Adipocyte (in vitro differentiated cells): ENCODE measurements at regions not wholly inside any gene's neighbourhood (a gene's known extent, or its start where the extent isn't known, plus 50 kb on each side); places are given as distances from the start of the nearest gene placed in this dataset.
A peak's percentile ranks its signal among the peaks of the same experiment; 100 is the strongest.
"Not testable (repeated sequence)": the region's sequence is repeated elsewhere in the genome, so short reads cannot be mapped to it uniquely, and the experiment has no call there.

ENCODE experiments used
- DNase-seq: peaks from one replicate; pipeline ENCODE4 v3.0.0-alpha.2; 2015; ENCODE audit warnings: low read depth
- H3K27me3 ChIP-seq: replicated peaks from 2 replicates; pipeline ENCODE4 v1.7.0; 2013; ENCODE audit warnings: mild to moderate bottlenecking, low read length, moderate library complexity; ENCODE audit not compliant: control insufficient read depth, insufficient read depth
- H3K36me3 ChIP-seq: 2 replicates; pipeline ENCODE4 v1.7.0; 2013; ENCODE audit warnings: low read length, mild to moderate bottlenecking, moderate library complexity; ENCODE audit not compliant: control insufficient read depth, insufficient read depth, severe bottlenecking
- H3K4me1 ChIP-seq: 2 replicates; pipeline ENCODE4 v1.7.0; 2013; ENCODE audit warnings: mild to moderate bottlenecking, low read length, moderate library complexity; ENCODE audit not compliant: control insufficient read depth, insufficient read depth
- H3K4me3 ChIP-seq: 2 replicates; pipeline ENCODE4 v1.7.0; 2013; ENCODE audit warnings: mild to moderate bottlenecking, low read length, moderate library complexity
- H3K9ac ChIP-seq: 2 replicates; pipeline ENCODE4 v1.7.0; 2013; ENCODE audit warnings: mild to moderate bottlenecking, low read length, moderate library complexity
- H3K9me3 ChIP-seq: 2 replicates; pipeline ENCODE4 v1.7.0; 2013; ENCODE audit warnings: mild to moderate bottlenecking, low read length, moderate library complexity; ENCODE audit not compliant: control insufficient read depth

GRCh38 chr7:55722874-55723620, 139.5 kb downstream of the SEPTIN14 start:
- H3K4me3 ChIP-seq, H3K27me3 ChIP-seq, H3K9me3 ChIP-seq, H3K36me3 ChIP-seq, H3K4me1 ChIP-seq, DNase-seq, H3K9ac ChIP-seq: not testable (repeated sequence)

DNA sequence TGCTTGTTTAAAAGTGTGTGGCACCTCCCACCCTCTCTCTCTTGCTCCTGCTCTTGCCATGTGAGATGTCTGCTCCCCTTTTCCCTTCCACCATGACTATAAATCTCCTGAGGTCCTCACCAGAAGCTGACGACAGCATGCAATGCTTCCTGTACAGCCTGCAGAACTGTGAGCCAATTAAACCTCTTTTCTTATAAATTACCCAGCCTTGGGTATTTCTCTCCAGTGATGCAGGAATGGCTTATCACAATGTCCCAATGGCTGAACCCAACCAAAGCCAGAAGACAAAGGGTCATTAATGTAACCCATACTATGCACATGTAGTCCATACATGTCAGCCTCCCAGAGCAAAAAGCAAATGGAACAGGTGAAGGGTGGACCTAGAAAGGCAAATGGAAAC, 141.5 kb downstream of the SEPTIN14 start:
- not testable (repeated sequence) for H3K36me3 ChIP-seq, H3K9ac ChIP-seq, DNase-seq, H3K4me1 ChIP-seq, H3K9me3 ChIP-seq, H3K4me3 ChIP-seq, H3K27me3 ChIP-seq

DNA sequence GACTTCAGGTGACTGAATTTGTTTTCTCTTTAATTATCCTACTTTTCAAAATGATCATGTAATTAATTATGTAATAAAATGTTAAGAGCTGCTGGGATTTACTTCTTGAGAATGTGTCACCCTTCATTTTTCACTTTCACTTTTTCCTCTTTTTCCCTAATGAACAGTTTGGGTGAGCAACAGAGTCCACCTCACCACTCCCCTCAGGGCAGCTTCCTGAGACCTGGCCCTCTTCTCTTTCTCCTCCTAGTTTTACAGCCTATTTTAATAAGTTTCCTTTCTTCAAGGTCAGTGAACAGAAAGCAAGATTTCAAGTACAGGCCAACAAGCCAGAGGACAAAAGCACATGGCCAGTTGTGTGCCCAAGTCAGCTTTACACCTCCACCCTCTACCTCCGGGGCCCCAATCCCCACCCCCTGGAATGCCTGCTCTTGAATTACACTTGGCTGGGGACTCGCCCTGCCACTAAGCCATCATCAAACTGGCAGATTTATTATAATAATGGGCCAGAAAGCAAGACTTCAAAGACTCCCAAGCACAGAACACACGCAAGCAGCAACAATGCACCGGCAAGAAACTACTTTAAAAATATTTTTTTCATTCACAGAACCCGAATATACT, 143.1 kb upstream of the VOPP1 start:
- H3K4me1 ChIP-seq, H3K27me3 ChIP-seq, DNase-seq, H3K36me3 ChIP-seq, H3K4me3 ChIP-seq, H3K9me3 ChIP-seq, H3K9ac ChIP-seq: not testable (repeated sequence)

GRCh38 chr7:55714370-55714769, 142.1 kb upstream of the VOPP1 start:
- not testable (repeated sequence) for H3K9ac ChIP-seq, H3K27me3 ChIP-seq, DNase-seq, H3K4me1 ChIP-seq, H3K4me3 ChIP-seq, H3K9me3 ChIP-seq, H3K36me3 ChIP-seq

DNA sequence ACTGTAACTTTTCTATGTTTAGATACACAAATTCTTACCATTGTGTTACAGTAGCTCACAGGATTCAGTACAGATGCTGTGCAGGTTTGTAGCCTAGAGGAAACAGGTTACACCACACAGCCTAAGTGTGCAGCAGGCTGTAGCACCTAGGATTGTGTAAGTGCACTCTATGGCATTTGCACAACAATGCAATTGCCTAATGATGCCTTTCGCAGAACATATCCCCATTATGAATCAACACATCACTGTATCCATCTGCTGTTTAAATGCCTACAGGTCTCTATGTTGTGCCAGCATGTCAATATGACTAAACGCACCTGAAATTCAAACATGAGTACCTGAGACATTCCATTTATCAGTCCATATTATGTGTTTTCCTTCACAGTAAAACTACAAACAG, 138.0 kb upstream of the VOPP1 start:
- not testable (repeated sequence) for H3K4me3 ChIP-seq, H3K27me3 ChIP-seq, H3K9ac ChIP-seq, H3K36me3 ChIP-seq, DNase-seq, H3K4me1 ChIP-seq, H3K9me3 ChIP-seq

- DNase-seq, result peak; percentile 75
- H3K36me3 ChIP-seq, H3K4me1 ChIP-seq, H3K27me3 ChIP-seq, H3K9me3 ChIP-seq: not testable (repeated sequence)
- H3K9ac ChIP-seq, result peak overlapping the region; percentile 51
- peak overlapping the region; percentile 66 for H3K4me3 ChIP-seq
Observed at GRCh38 chr7:55708028-55708427, 135.7 kb upstream of the VOPP1 start.

DNA sequence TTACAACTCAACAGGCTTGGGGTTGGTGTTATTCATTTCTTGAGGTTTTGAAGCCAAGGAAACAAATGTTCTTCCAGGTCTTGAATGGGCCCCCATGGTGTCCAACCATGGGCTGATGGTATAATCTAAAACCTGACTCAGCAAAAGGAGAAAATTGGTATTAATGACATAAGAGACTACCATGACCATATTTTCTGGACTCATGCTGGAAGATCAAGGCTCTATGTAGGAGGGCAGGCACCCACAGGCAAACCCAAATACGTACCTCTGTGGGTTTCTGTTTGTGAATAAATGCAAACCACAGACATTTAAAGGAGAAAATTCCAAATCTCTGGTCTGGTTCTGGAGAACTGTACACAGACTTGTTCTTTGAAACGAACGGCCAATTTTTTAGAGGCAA, 135.1 kb upstream of the VOPP1 start:
- DNase-seq, H3K4me3 ChIP-seq, H3K9ac ChIP-seq, H3K4me1 ChIP-seq, H3K9me3 ChIP-seq, H3K36me3 ChIP-seq, H3K27me3 ChIP-seq: not testable (repeated sequence)

DNA sequence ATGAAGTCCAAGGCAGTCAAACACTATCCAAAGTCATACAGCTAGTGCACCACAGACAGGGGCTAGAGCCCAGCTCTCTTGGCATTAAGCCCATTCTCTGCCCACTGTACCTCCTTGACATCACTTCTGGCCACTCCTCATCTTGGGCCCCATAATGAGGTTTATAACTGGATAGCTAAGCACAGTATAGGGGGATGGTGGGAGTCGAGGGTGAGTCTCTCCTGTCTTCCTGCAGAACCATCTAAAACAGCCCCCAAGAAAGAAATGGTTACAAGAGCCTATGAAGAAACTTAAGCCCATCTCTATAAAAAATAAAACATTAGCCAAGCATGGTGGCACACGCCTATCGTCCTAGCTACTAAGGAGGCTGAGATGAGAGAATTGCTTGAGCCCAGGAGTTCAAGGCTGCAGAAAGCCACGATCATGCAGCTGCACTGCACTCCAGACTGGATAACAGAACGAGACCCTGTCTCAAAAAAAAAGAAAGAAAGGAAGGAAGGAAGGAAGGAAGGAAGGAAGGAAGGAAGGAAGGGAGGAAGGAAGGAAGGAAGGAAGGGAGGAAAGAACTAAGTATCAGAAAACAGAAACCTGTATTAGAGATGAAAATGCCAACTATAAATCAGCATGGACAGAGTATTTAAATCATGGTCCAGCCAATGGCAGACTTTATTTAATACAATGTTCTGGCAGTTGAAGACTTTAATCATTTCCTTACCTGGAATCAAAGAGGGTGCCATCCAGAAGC, 134.3 kb upstream of the VOPP1 start:
- DNase-seq, H3K4me3 ChIP-seq, H3K9ac ChIP-seq, H3K4me1 ChIP-seq, H3K9me3 ChIP-seq, H3K27me3 ChIP-seq, H3K36me3 ChIP-seq: not testable (repeated sequence)

GRCh38 chr7:55705728-55706450, 133.6 kb upstream of the VOPP1 start:
- H3K9ac ChIP-seq, DNase-seq, H3K9me3 ChIP-seq, H3K27me3 ChIP-seq, H3K36me3 ChIP-seq, H3K4me3 ChIP-seq, H3K4me1 ChIP-seq: not testable (repeated sequence)

- not testable (repeated sequence) for H3K9ac ChIP-seq, H3K27me3 ChIP-seq
Observed at GRCh38 chr7:55702831-55703230, 130.5 kb upstream of the VOPP1 start.

DNA sequence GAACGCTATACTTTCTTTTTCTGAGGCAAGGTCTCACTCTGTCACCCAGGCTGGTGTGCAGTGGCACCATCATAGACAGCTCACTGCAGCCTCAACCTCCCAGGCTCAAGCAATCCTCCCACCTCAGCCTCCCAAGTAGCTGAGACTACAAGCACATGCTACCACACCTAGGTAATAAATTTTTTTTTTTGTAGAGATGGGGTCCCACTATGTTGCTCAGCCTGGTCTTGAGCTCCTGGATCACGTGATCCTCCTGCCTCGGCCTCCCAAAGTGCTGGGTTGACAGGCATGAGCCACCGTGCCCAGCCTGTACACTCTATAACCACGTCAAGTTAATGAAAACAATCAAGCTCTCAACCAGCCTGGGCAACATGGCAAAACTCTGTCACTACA, 127.1 kb upstream of the VOPP1 start:
- H3K36me3 ChIP-seq, H3K4me3 ChIP-seq, H3K4me1 ChIP-seq, H3K9me3 ChIP-seq, H3K27me3 ChIP-seq, H3K9ac ChIP-seq, DNase-seq: not testable (repeated sequence)

More at GRCh38 chr7:55702831-55703230, 130.5 kb upstream of the VOPP1 start:
- H3K9me3 ChIP-seq, H3K4me3 ChIP-seq, H3K36me3 ChIP-seq, DNase-seq, H3K4me1 ChIP-seq: not testable (repeated sequence)
